C4-2B (cell line): ENCODE measurements at regions not wholly inside any gene's neighbourhood (a gene's known extent, or its start where the extent isn't known, plus 50 kb on each side); places are given as distances from the start of the nearest gene placed in this dataset.

Experiments
- H3K27ac ChIP-seq: fragments of 450-650 bp; 2 replicates; pipeline ENCODE4 v1.5.1; 2017
- CTCF ChIP-seq: fragments of 450-650 bp; conservative IDR thresholded peaks from 2 replicates; pipeline ENCODE4 v1.5.1; 2017; ENCODE audit warnings: mild to moderate bottlenecking
- ZFX ChIP-seq: fragments of 450-650 bp; IDR thresholded peaks from 2 replicates; pipeline ENCODE4 v1.6.1; 2017

DNA sequence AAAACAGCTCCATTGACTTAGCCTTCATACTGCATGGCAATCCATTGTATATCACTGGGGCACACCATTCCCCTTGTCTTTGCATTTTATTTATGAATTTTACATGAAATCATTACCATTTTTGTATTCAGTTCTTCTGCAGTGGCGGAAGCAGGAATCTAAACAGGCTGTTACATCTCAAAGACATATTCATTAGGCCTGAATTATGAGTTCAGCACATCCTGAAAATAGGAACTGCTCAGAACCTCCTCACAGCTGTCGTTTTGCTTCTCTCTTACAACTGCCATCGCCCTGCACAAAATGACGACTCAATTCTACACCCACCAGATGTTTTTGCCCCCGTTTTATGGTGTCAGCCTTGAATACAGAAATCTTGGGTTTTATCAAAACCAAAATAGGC, 474.4 kb upstream of the MAGEB18 start:
- no peak for TF ChIP-seq CTCF

DNA sequence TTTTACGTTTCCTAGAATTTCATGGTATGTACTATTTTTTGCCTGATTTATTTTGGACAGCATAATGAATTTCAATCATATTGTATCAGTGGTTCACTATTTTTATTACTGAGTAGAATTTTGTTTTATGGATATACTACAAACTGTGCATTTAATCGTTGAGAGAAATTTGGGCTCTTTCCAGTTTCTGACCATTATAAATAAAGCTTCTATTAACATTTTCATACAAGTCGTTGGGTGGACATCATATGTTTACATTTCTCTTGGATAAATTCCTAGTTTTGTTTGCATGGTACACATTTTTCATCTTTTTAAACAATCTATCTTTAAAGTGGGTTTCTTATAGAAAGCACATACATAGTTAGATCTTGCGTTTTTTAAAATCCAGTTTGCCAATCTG, 472.7 kb upstream of the MAGEB18 start:
- no peak for TF ChIP-seq CTCF
- no peak overlapping the region for H3K27ac ChIP-seq

More for the DNA sequence above, 474.4 kb upstream of the MAGEB18 start:
- no peak overlapping the region for H3K27ac ChIP-seq

- no peak overlapping the region for H3K27ac ChIP-seq
- TF ChIP-seq ZFX = no peak
- no peak for TF ChIP-seq CTCF
These were observed 470.5 kb upstream of the MAGEB18 start for GRCh38 chrX:25667681-25668080.

GRCh38 chrX:25674776-25675175, 463.4 kb upstream of the MAGEB18 start:
- TF ChIP-seq CTCF = no peak
- TF ChIP-seq ZFX = no peak
- no peak overlapping the region for H3K27ac ChIP-seq

DNA sequence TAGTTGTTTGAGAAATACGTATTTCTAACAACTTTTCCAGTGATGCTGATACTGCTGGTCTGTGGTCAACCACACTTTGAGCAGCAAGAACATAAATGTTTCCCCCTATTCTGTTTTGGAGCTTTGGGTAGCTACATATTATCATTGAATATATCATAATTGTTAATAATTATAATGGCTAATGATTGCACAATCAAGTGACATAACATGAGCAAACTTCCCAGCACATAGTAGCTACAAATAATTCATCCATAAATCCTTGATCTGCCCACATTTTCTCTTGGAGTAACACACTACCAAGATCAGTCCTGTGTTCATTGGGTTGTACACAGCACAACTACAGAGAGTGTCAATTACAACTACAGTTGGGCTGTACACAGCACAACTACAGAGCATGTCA, 436.3 kb upstream of the MAGEB18 start:
- TF ChIP-seq CTCF (no peak), ZFX (no peak)
- H3K27ac ChIP-seq = no peak overlapping the region

- no peak for TF ChIP-seq ZFX
- TF ChIP-seq CTCF = no peak
These were observed 421.0 kb upstream of the MAGEB18 start for GRCh38 chrX:25717122-25717521.

GRCh38 chrX:25721564-25721963, 416.6 kb upstream of the MAGEB18 start:
- no peak overlapping the region for H3K27ac ChIP-seq
- TF ChIP-seq ZFX (no peak), CTCF (peak; percentile 72)

More at GRCh38 chrX:25717122-25717521, 421.0 kb upstream of the MAGEB18 start:
- no peak overlapping the region for H3K27ac ChIP-seq
